Suprapubic skin (tissue), 4 donors: ENCODE measurements at regions not wholly inside any gene's neighbourhood (a gene's known extent, or its start where the extent isn't known, plus 50 kb on each side); places are given as distances from the start of the nearest gene placed in this dataset.

ENCODE experiments used
- EP300 ChIP-seq: sonication (generic); formaldehyde crosslinking; IDR thresholded peaks from one replicate; pipeline ENCODE4 v1.6.1; 2017; ENCODE audit warnings: antibody characterized with exemption
- POLR2A ChIP-seq, 2 donors: fragments of 450-650 bp; IDR thresholded peaks; one replicate each; pipeline ENCODE4 v1.6.1; 2017; ENCODE audit warnings: antibody characterized with exemption in 2 of 2, mild to moderate bottlenecking in 2 of 2, moderate library complexity in 2 of 2
- POLR2AphosphoS5 ChIP-seq, 3 donors: sonication (generic); formaldehyde crosslinking; IDR thresholded peaks; one replicate each; pipeline ENCODE4 v1.6.1; 2017; ENCODE audit warnings: antibody characterized with exemption in 3 of 3
- TF ChIP-seq, protein P1 (sequence below), 2 donors: fragments of 200-600 bp in 1 of 2; fragments of 450-650 bp in 1 of 2; sonication (generic) in 1 of 2; IDR thresholded peaks; one replicate each; pipeline ENCODE4 v1.5.1; 2016 to 2019; ENCODE audit warnings: antibody characterized with exemption in 2 of 2, mild to moderate bottlenecking in 1 of 2, moderate library complexity in 1 of 2

GRCh38 chr3:130834476-130834875 lies 59.4 kb upstream of the ATP2C1 start:
- no peak for TF ChIP-seq POLR2A (IDR thresholded peaks at IDR 0.05)
- no peak for TF ChIP-seq POLR2AphosphoS5 (IDR thresholded peaks at IDR 0.05)
- TF ChIP-seq, protein P1, sequence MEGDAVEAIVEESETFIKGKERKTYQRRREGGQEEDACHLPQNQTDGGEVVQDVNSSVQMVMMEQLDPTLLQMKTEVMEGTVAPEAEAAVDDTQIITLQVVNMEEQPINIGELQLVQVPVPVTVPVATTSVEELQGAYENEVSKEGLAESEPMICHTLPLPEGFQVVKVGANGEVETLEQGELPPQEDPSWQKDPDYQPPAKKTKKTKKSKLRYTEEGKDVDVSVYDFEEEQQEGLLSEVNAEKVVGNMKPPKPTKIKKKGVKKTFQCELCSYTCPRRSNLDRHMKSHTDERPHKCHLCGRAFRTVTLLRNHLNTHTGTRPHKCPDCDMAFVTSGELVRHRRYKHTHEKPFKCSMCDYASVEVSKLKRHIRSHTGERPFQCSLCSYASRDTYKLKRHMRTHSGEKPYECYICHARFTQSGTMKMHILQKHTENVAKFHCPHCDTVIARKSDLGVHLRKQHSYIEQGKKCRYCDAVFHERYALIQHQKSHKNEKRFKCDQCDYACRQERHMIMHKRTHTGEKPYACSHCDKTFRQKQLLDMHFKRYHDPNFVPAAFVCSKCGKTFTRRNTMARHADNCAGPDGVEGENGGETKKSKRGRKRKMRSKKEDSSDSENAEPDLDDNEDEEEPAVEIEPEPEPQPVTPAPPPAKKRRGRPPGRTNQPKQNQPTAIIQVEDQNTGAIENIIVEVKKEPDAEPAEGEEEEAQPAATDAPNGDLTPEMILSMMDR (IDR thresholded peaks at IDR 0.05) = no peak
- no peak for TF ChIP-seq EP300
